HG03457 (cell line): ENCODE measurements at regions not wholly inside any gene's neighbourhood (a gene's known extent, or its start where the extent isn't known, plus 50 kb on each side); places are given as distances from the start of the nearest gene placed in this dataset.

Experiments
- ATAC-seq: cut with Tn5 transposase; IDR thresholded peaks from one replicate; pipeline ENCODE4 v1.9.1; 2021; ENCODE audit warnings: moderate number of reproducible peaks; ENCODE audit not compliant: unreplicated experiment

- ATAC-seq: no peak
Measured at GRCh38 chr11:111194860-111195568, 50.5 kb upstream of the POU2AF2 start.

- ATAC-seq: no peak
Measured at GRCh38 chr11:111193924-111194490, 51.5 kb upstream of the POU2AF2 start.

- no peak for ATAC-seq
Measured at GRCh38 chr11:111189466-111189865, 56.1 kb upstream of the POU2AF2 start.

GRCh38 chr11:111186308-111186915 lies 59.1 kb upstream of the POU2AF2 start:
- no peak for ATAC-seq

- no peak for ATAC-seq
Measured at GRCh38 chr11:111185266-111185665, 60.3 kb upstream of the POU2AF2 start.

GRCh38 chr11:111183706-111184105 lies 61.8 kb upstream of the POU2AF2 start:
- ATAC-seq: no peak

- ATAC-seq: no peak
Measured at GRCh38 chr11:111179184-111179910, 66.2 kb upstream of the POU2AF2 start.

- ATAC-seq: peak; percentile 67
Measured at GRCh38 chr11:111177037-111177871, 68.3 kb upstream of the POU2AF2 start.

GRCh38 chr11:111176603-111177002 lies 68.9 kb upstream of the POU2AF2 start:
- no peak for ATAC-seq

GRCh38 chr11:111173221-111173620 lies 72.3 kb upstream of the POU2AF2 start:
- ATAC-seq: no peak

GRCh38 chr11:111172321-111172862 lies 73.1 kb upstream of the POU2AF2 start:
- ATAC-seq: no peak

GRCh38 chr11:111170761-111171379 lies 74.7 kb upstream of the POU2AF2 start:
- ATAC-seq: no peak

- no peak for ATAC-seq
Measured at GRCh38 chr11:111169367-111169766, 76.2 kb upstream of the POU2AF2 start.

- ATAC-seq: no peak
Measured at GRCh38 chr11:111168871-111169270, 76.7 kb upstream of the POU2AF2 start.

- no peak for ATAC-seq
Measured at GRCh38 chr11:111167666-111168065, 77.9 kb upstream of the POU2AF2 start.

- ATAC-seq: no peak
Measured at GRCh38 chr11:111166598-111166997, 78.9 kb upstream of the POU2AF2 start.

GRCh38 chr11:111162305-111162704 lies 83.2 kb upstream of the POU2AF2 start:
- no peak for ATAC-seq

GRCh38 chr11:111157571-111157970 lies 88.0 kb upstream of the POU2AF2 start:
- ATAC-seq: no peak

GRCh38 chr11:111155021-111155420 lies 90.5 kb upstream of the POU2AF2 start:
- no peak for ATAC-seq

GRCh38 chr11:111153194-111153593 lies 92.3 kb upstream of the POU2AF2 start:
- no peak for ATAC-seq
